ENCODE measurements at regions not wholly inside any gene's neighbourhood (a gene's known extent, or its start where the extent isn't known, plus 50 kb on each side); places are given as distances from the start of the nearest gene placed in this dataset.
"Not testable (repeated sequence)": the region's sequence is repeated elsewhere in the genome, so short reads cannot be mapped to it uniquely, and the experiment has no call there.

- no peak for DNase-seq
These were observed 482.8 kb upstream of the ARRDC3 start for GRCh38 chr5:91865915-91866314.

GRCh38 chr5:91864962-91865361, 481.8 kb upstream of the ARRDC3 start:
- no peak for DNase-seq

- no peak for DNase-seq
These were observed 468.6 kb upstream of the ARRDC3 start for GRCh38 chr5:91851670-91852069.

GRCh38 chr5:91850031-91850430, 466.9 kb upstream of the ARRDC3 start:
- no peak for DNase-seq

GRCh38 chr5:91849069-91849468, 466.0 kb upstream of the ARRDC3 start:
- DNase-seq = no peak

GRCh38 chr5:91848453-91848852, 465.3 kb upstream of the ARRDC3 start:
- no peak for DNase-seq

GRCh38 chr5:91841423-91841822, 458.3 kb upstream of the ARRDC3 start:
- DNase-seq = no peak

- no peak for DNase-seq
These were observed 457.3 kb upstream of the ARRDC3 start for GRCh38 chr5:91840412-91840811.

- no peak for DNase-seq
These were observed 456.6 kb upstream of the ARRDC3 start for GRCh38 chr5:91839721-91840120.

GRCh38 chr5:91839233-91839632, 456.1 kb upstream of the ARRDC3 start:
- DNase-seq = no peak

GRCh38 chr5:91830361-91830953, 447.3 kb upstream of the ARRDC3 start:
- DNase-seq = no peak

GRCh38 chr5:91825618-91826017, 442.5 kb upstream of the ARRDC3 start:
- no peak for DNase-seq

- no peak for DNase-seq
These were observed 441.3 kb upstream of the ARRDC3 start for GRCh38 chr5:91824406-91824805.

- no peak for DNase-seq
These were observed 437.8 kb upstream of the ARRDC3 start for GRCh38 chr5:91820874-91821273.

- DNase-seq = no peak
These were observed 433.6 kb upstream of the ARRDC3 start for GRCh38 chr5:91816681-91817080.

GRCh38 chr5:91797576-91797975, 414.5 kb upstream of the ARRDC3 start:
- DNase-seq = no peak

- DNase-seq = no peak
These were observed 411.9 kb upstream of the ARRDC3 start for GRCh38 chr5:91794856-91795548.

GRCh38 chr5:91794455-91794854, 411.3 kb upstream of the ARRDC3 start:
- DNase-seq = no peak

GRCh38 chr5:91787718-91788117, 404.6 kb upstream of the ARRDC3 start:
- no peak for DNase-seq

- DNase-seq = no peak
These were observed 394.6 kb upstream of the ARRDC3 start for GRCh38 chr5:91777671-91778070.

- DNase-seq = no peak
These were observed 393.1 kb upstream of the ARRDC3 start for GRCh38 chr5:91776249-91776648.

- DNase-seq = no peak
These were observed 387.3 kb upstream of the ARRDC3 start for GRCh38 chr5:91770400-91770799.

GRCh38 chr5:91757383-91757782, 374.3 kb upstream of the ARRDC3 start:
- not testable (repeated sequence) for DNase-seq

GRCh38 chr5:91754990-91755389, 371.9 kb upstream of the ARRDC3 start:
- DNase-seq = no peak

GRCh38 chr5:91744470-91744869, 361.4 kb upstream of the ARRDC3 start:
- not testable (repeated sequence) for DNase-seq

Data from stimulated activated CD4-positive, alpha-beta T cell treated with anti-CD3 and anti-CD28 coated beads, Interleukin-4, amount 100 ng/mL, for 24 hours (primary cell).